ENCODE measurements at regions not wholly inside any gene's neighbourhood (a gene's known extent, or its start where the extent isn't known, plus 50 kb on each side); places are given as distances from the start of the nearest gene placed in this dataset.

DNA sequence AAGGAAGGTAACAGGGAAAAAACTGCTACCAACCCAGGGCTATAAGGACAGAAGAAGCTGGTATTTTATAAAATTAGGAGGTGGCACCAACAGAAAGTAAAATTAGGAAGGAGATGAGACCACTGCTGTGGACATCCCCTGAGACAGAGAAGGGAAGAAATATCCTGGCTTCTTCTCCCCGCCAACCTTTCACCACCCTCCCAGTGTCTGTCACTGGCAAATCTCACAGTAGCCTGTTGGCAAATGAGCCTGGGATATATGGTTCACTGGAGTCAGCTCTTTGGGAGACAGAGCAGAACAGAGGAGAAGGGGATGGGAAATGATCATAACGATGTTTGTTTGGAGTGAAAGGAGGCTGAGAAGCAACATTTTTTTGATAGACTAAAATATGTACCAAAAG is 190.9 kb upstream of the PACRGL start:
- TF ChIP-seq, protein P1, sequence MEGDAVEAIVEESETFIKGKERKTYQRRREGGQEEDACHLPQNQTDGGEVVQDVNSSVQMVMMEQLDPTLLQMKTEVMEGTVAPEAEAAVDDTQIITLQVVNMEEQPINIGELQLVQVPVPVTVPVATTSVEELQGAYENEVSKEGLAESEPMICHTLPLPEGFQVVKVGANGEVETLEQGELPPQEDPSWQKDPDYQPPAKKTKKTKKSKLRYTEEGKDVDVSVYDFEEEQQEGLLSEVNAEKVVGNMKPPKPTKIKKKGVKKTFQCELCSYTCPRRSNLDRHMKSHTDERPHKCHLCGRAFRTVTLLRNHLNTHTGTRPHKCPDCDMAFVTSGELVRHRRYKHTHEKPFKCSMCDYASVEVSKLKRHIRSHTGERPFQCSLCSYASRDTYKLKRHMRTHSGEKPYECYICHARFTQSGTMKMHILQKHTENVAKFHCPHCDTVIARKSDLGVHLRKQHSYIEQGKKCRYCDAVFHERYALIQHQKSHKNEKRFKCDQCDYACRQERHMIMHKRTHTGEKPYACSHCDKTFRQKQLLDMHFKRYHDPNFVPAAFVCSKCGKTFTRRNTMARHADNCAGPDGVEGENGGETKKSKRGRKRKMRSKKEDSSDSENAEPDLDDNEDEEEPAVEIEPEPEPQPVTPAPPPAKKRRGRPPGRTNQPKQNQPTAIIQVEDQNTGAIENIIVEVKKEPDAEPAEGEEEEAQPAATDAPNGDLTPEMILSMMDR (conservative IDR thresholded peaks at IDR 0.05): no peak

GRCh38 chr4:20512033-20512792 is 188.0 kb upstream of the PACRGL start:
- peak overlapping the region; percentile 76 for H3K27ac ChIP-seq
- TF ChIP-seq, protein P1 (conservative IDR thresholded peaks at IDR 0.05): no peak

More for the DNA sequence above, 190.9 kb upstream of the PACRGL start:
- H3K27ac ChIP-seq: no peak overlapping the region

DNA sequence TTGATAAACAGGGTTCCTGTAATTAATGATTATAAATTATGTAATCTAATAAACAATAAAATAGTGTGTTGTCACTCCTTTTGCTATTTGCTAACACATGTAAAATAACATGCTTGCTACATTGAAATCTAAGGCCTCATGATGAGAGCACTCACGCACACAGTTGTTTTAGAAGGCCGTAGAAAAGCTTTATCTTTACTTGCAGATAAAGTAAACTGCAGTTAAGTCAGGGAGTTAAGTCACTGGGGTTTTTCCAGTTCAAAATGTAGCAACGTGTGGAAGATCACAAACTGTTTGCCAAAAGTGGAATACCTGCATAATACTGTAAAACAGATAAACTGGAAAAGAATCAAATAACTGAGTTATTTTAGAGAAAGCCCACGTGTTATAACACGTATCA is 187.3 kb upstream of the PACRGL start:
- H3K27ac ChIP-seq: peak overlapping the region; percentile 76
- TF ChIP-seq, protein P1 (conservative IDR thresholded peaks at IDR 0.05): no peak

DNA sequence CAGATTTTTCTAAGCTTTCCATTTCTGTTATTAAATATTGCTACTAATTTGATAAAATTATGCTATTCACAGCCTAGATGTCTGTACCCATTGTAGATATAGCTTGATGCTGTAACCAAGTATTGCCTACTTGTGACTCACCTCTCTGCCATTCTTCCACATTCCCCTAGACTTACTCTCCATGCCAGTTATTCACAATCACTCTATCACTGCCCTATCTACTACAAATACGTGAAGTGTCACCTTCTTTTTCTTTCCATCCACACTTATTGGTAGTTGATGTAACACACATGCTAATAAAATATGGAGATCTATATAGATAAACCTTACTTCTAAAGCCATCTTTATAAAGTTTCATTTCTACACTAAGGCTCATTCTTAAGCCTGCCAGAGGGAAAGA is 179.4 kb upstream of the PACRGL start:
- peak overlapping the region; percentile 2; the same call in 1 of the 2 replicates for H3K27ac ChIP-seq
- TF ChIP-seq, protein P1 (conservative IDR thresholded peaks at IDR 0.05): no peak

DNA sequence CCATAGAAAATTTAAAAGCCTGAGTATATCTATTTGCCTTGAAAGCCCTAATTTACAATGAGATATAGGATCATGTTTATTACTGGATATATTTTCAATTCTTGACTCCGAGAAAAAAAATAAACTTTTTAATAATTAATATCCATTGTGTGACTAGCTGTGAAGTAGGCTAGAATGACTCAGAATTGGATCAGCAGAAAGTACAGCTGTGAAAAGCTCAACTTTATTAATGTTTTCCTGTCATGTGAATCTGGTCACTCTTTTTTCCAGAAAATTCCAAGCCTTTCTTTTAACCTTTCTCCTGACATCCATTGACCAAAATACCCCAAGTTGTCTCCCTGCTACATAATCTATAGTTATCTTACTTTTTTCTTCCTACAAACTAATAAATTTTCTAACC is 171.8 kb upstream of the PACRGL start:
- no peak overlapping the region for H3K27ac ChIP-seq
- TF ChIP-seq, protein P1 (conservative IDR thresholded peaks at IDR 0.05): no peak

DNA sequence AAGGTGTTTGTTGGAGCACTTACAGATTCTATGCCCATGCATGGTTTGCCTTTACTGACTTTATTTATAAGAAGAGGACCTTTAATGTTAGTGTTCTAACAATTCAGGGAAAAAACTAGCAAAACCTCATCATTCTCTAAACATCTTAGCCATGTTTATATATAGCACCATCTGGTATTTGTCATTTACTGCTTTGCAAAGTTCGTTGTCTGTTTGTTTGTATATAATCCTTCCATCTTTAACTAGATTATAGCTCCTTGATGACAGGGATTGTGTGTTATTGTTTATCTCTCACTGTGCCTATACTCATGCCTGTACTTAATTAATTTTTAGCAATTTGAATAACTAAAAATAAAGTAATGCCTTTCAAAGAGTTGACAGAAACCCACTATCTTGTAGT is 170.6 kb upstream of the PACRGL start:
- TF ChIP-seq, protein P1 (conservative IDR thresholded peaks at IDR 0.05): no peak
- H3K27ac ChIP-seq: no peak overlapping the region

DNA sequence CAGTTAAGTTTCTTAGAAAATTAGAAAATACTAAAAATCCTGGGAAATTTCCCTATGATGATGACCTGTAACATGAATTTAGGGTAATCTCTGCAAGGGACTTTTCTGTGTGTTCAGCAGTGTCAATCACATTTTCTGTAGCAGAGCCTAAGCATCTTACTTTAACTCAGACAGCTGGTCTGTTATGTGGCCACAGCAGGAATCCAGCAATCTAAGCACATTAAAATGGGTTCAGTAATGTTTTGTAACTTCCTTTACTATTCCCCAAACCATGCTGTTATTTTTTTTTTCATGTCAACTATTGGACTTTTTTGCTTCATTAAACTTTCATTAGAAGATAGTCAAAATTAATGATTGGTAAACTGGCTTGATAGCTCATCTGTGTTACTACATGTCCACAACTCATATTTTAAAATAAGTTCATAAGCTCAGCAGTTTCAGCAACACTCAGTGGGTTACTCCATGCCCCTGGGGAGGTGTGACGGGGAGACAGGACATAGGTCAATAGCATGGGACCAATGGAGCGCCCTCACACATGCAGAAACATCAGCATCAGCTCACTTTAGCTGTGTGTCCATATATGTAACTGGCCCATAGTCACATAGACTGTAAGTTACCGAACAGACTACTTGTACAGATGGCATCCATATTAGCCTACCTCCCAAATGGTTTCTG is 168.0 kb upstream of the PACRGL start:
- H3K27ac ChIP-seq: no peak overlapping the region
- TF ChIP-seq, protein P1 (conservative IDR thresholded peaks at IDR 0.05): no peak

All from VCaP (cell line).